Fibroblast of pulmonary artery (primary cell): ENCODE measurements at regions not wholly inside any gene's neighbourhood (a gene's known extent, or its start where the extent isn't known, plus 50 kb on each side); places are given as distances from the start of the nearest gene placed in this dataset.

Experiments used
- DNase-seq: peaks from one replicate; pipeline ENCODE4 v3.0.0-alpha.2; 2010; ENCODE audit warnings: low read depth
- H3K4me3 ChIP-seq: replicated peaks from 2 replicates; pipeline ENCODE4 v1.5.1; 2011; ENCODE audit warnings: low read depth, mild to moderate bottlenecking, control low read depth, low read length, moderate library complexity
- CTCF ChIP-seq: IDR thresholded peaks from 2 replicates; pipeline ENCODE4 v1.5.1; 2011; ENCODE audit warnings: mild to moderate bottlenecking, control low read depth, low read length, inconsistent platforms; ENCODE audit errors: missing control alignments

- no peak for TF ChIP-seq CTCF
- no peak overlapping the region for H3K4me3 ChIP-seq
- no peak for DNase-seq
These were observed 61.1 kb upstream of the RAPH1 start for GRCh38 chr2:203596183-203596582.

GRCh38 chr2:203599509-203599908, 64.4 kb upstream of the RAPH1 start:
- no peak for TF ChIP-seq CTCF
- DNase-seq: no peak
- H3K4me3 ChIP-seq: no peak overlapping the region

GRCh38 chr2:203600286-203600685, 65.2 kb upstream of the RAPH1 start:
- H3K4me3 ChIP-seq: no peak overlapping the region
- no peak for DNase-seq
- TF ChIP-seq CTCF: no peak

DNA sequence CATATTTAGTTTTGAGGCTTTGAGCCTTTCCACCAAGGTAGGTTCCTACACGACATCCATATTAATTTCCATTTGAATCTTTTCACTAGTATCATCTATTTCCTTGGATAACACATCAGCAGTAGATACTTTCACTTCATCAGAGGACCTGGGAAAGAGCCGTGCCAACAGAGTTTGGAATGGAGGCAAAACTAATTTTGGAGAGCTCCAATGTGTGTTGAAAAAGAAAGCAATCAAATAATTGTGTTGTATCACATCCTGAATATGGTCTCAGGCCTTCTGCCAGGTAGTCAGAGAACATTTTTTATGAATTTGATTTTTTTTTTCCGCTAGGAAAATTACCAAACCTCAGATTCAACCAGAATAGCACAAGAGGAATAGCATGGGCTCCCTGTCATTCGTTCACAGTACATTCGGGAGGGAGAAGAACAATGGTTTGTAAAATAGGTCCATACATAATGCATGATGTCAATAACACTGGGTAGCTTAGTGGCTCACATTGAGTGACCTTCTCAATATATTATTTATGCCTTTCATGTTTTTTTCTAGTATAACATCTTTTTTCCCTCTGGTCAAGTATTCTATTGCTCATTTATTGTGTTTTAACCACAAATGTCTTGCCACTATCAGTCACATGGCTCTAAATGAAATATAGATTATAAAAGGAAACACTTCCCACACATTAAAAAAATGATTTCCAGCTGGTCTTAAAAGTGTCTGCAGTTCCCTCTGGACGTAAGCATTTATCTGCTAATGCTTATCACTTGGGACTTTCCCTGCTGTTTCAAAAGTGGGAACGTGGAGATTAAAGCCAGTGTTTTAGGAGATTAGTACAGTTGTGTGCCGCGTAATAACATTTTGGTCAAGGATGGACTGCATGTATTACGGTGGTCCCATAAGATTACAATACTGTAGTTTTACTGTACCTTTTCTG, 68.6 kb upstream of the RAPH1 start:
- TF ChIP-seq CTCF: no peak
- DNase-seq: peak; percentile 65
- H3K4me3 ChIP-seq: no peak overlapping the region

- H3K4me3 ChIP-seq: no peak overlapping the region
- TF ChIP-seq CTCF: no peak
- DNase-seq: peak; percentile 80
These were observed 70.2 kb upstream of the RAPH1 start for GRCh38 chr2:203605302-203605701.

GRCh38 chr2:203606051-203606450, 71.0 kb upstream of the RAPH1 start:
- no peak for TF ChIP-seq CTCF
- DNase-seq: no peak
- no peak overlapping the region for H3K4me3 ChIP-seq

DNA sequence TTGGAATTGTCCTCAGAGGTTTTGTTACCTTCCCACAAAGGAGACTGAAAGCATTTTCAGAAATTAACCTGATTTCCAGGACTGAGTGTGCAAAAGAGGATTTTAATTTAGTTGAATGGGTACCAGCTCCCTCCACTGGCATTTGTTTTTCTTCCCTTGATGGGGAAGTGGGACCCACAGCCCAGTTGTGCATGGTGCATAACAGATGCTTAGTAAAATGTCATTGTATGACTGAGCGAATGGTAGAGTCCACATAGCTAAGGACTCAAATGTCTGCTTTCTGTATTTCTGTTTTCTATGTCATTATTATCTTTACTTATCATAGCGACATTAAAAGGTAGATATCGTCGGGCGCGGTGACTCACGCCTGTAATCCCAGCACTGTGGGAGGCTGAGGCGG, 75.5 kb upstream of the RAPH1 start:
- no peak for DNase-seq
- TF ChIP-seq CTCF: no peak
- no peak overlapping the region for H3K4me3 ChIP-seq
